GM18511 (cell line): ENCODE measurements at regions not wholly inside any gene's neighbourhood (a gene's known extent, or its start where the extent isn't known, plus 50 kb on each side); places are given as distances from the start of the nearest gene placed in this dataset.
"Not testable (repeated sequence)": the region's sequence is repeated elsewhere in the genome, so short reads cannot be mapped to it uniquely, and the experiment has no call there.

Experiments used
- ATAC-seq: cut with Tn5 transposase; IDR thresholded peaks from one replicate; pipeline ENCODE4 v1.9.1; 2021; ENCODE audit warnings: mild to moderate bottlenecking, moderate library complexity; ENCODE audit not compliant: unreplicated experiment

DNA sequence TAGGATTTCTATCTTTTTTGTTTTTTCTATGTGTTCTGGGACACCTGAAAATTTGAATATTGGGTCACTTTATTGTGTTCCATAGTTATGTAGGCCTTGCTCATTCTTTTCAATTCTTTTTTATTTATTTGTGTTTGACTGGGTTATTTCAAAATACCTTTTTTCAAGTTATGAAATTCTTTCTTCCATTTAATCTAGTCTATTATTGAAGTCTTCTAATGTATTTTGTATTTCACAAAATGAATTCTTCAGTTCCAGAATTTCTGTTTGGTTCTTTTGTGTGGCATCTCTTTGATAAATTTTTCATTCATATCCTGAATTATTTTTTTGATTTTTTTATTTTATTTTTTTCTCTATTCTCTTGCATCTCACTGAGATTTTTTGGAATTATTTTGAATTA is 628.8 kb downstream of the NR2F1-AS1 start:
- no peak for ATAC-seq

DNA sequence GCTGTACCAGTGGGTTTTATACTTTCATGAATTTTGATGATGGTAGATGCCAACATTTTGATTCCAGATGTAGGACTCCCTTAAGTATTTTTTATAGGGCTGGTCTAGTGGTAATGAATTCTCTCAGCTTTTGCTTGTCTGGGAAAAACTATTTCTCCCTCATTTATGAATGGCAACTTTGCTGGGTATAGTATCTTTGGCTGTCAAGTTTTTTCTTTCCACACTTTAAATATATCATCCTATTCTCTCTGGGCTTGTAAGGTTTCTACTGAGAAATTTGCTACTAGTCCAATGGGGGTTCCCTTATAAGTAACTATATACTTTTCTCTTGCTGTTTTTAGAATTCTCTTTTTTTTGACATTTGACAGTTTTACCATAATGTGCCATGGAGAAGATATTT is 629.3 kb downstream of the NR2F1-AS1 start:
- no peak for ATAC-seq

GRCh38 chr5:92946546-92946945 is 634.5 kb downstream of the NR2F1-AS1 start:
- ATAC-seq = no peak

- ATAC-seq = peak; percentile 83
These were observed 635.4 kb downstream of the NR2F1-AS1 start for GRCh38 chr5:92945605-92946097.

DNA sequence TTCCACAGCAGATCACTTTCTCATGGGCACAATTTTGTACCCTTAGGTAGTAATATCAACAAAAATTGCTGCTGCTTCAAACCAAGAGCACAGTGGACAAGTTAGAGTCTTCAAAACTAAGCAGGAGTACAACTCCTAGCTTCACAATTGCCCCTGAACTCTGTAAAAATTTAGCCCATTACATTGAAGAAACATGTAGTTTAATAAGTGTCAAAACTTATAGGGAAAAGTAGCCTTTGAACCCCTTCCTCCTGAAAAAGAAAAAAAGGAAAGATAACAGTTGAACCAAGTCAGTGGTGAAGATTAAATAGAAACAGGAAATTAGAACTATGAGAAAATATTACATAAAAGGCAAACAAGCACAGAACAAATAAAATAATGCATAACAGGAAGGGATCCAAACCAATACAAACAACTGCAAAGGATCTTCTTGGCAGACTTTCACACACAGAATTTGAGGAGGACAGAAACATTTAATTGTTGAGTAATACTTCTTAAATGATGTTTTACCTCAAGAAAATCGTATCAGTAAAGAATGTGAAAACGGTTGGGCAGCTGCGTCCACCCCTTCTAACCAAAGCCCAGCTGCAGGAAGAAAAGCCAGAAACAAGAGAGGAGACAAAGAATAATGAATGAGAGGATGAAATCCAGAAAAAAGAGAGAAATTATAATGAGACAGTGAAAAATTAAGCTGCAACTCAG is 636.0 kb downstream of the NR2F1-AS1 start:
- peak; percentile 5 for ATAC-seq

DNA sequence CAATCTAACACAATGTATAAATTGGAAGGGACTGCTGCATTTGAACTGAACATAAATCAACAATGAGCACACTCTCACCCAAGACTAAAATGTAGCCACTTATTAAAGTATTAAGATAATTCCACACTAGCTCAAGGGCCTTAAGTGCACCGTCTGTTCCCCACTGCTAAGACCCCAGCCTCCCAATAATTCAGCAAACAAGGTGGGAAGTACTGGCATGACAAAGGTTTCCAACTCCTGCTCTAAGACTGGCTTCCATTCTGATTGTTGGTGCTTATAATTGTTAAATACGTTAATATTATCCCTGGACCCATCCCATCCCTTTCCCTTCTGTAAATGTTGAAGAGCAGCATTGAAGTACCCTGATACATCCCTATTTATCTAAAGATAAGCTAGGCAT is 636.7 kb downstream of the NR2F1-AS1 start:
- ATAC-seq = no peak

GRCh38 chr5:92942762-92943161 is 638.3 kb downstream of the NR2F1-AS1 start:
- no peak for ATAC-seq

DNA sequence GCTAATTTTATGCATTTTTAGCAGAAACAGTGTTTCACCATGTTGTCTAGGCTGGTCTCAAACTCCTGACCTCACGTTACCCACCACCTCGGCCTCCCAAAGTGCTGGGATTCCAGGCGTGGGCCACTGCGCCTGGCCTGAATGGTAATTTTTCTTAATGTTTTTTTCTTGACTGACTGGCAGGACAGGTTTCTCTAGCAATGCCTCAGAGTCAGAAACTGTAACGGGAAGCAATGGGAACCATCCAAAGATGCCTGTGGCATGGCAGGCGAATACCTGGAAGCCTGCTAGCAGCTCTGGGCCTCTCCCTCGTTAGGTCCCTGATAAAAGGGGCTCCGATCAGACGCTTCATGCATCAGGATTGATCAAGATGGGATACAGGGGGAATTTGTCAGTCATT is 639.2 kb downstream of the NR2F1-AS1 start:
- ATAC-seq = no peak

- ATAC-seq = no peak
These were observed 641.6 kb downstream of the NR2F1-AS1 start for GRCh38 chr5:92939428-92939827.

- ATAC-seq = not testable (repeated sequence)
These were observed 643.6 kb downstream of the NR2F1-AS1 start for GRCh38 chr5:92937396-92937795.

DNA sequence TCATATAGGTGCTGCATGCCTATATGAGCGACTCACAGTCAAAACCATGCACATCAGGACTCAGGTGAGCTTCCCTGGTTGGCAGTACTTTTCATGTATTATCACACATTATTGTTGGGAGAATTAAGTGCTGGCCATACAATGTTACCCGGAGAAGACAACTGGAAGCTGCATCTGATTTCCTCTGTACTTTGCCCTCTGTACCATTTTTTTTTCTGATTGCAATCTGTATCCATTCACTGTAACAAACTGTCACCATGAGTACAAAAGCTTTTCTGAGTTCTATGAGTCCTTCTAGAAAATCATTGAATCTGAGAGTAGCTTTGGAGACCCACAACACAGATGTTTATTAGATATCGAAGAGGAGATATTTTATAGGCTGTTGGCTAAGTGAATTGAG is 651.0 kb downstream of the NR2F1-AS1 start:
- ATAC-seq = no peak

- no peak for ATAC-seq
These were observed 653.7 kb downstream of the NR2F1-AS1 start for GRCh38 chr5:92927291-92927778.

DNA sequence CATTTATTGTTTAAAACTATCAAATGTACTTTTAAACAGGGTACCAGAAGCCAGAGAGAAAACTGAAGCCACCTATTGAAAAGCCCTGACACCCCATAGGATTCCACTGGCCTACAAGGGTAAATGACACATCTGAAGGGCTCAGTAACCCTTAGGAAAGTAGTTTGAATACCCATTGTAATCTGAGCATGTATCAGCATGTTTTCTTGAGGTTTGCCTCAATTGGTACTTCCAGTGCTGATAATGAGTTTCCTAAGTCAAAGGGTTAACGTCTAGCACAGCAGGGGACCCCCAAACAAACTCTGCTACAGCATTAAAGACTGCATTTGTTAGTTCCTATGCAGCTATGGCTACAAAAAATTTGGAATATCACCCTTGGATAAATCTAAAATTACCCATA is 657.1 kb downstream of the NR2F1-AS1 start:
- ATAC-seq = no peak

DNA sequence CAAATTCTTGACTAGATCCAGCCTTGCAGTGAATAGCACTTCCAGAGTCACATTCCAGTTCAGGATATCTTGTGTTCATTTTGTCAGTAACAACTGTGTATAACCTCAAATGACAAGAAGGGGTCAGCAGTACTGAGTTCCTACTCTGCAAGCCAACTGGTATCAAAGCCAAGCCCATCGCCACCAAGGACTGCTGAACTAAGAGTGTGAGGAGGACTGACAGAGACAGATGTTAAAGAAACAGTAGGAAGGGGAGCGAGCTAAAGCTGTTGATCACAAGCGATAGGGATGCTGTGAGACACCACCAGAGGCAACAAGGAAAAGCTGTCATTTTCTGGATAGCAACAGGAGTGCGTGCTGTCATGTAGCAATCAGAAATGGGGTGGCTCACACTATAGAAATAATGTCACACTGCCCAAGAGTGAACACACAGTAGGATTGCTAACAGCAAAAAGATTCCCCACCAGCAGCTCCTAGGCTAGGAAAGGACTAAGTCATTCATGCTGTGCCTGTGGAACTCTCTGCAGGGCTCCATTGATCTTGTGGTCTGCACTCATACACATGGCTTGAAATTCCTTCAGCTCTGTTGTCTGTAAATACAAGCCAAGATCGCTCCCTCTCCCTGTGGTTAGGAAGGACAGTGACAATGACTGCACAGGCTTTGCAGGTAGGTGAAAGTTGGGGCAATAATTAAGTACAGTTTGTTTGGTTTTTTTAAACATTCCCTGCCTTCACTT is 658.6 kb downstream of the NR2F1-AS1 start:
- no peak for ATAC-seq

- ATAC-seq = no peak
These were observed 664.0 kb downstream of the NR2F1-AS1 start for GRCh38 chr5:92917044-92917443.

- ATAC-seq = no peak
These were observed 665.0 kb downstream of the NR2F1-AS1 start for GRCh38 chr5:92916036-92916435.

DNA sequence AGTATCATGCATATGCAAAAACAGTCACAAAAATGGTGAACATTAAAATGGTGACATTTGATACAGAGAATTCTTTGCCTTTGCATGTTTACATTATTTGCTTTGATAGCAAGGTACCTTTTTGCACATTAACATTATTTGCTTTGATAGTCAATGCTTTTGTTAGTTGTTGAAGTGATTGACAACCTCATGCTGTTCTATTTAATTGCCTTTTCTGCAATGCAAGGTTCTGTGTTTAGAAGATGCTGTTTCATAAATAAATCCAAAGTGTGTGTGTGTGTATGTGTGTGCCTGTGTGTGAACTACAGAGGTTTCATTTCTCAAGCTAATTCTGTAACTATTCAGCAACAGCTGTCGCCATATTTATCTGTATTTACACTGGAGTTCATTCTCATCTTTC is 668.7 kb downstream of the NR2F1-AS1 start:
- ATAC-seq = no peak

- ATAC-seq = no peak
These were observed 669.2 kb downstream of the NR2F1-AS1 start for GRCh38 chr5:92911851-92912250.

GRCh38 chr5:92911293-92911692 is 669.7 kb downstream of the NR2F1-AS1 start:
- ATAC-seq = no peak

- ATAC-seq = peak; percentile 44
These were observed 671.4 kb downstream of the NR2F1-AS1 start for GRCh38 chr5:92909602-92909962.

GRCh38 chr5:92908952-92909601 is 671.9 kb downstream of the NR2F1-AS1 start:
- peak; percentile 19 for ATAC-seq
